Spleen (tissue), 7 donors: ENCODE measurements at regions not wholly inside any gene's neighbourhood (a gene's known extent, or its start where the extent isn't known, plus 50 kb on each side); places are given as distances from the start of the nearest gene placed in this dataset.

Source experiments
- CTCF ChIP-seq, 11 experiments: fragments of 200-600 bp in 7 of 11; fragments of 450-650 bp in 4 of 11; sonication (generic) in 4 of 11; IDR thresholded peaks in 8 of 11; conservative IDR thresholded peaks in 3 of 11; 1 replicate in 7 of 11; 2 replicates in 4 of 11; pipeline versions ENCODE4 v1.4.0 to v1.8.0; 2016 to 2021; ENCODE audit warnings: antibody characterized with exemption in 11 of 11, inconsistent platforms in 4 of 11, mild to moderate bottlenecking in 1 of 11
- POLR2A ChIP-seq, 3 donors: fragments of 450-650 bp; IDR thresholded peaks; one replicate each; pipeline ENCODE4 v1.5.1; 2017; ENCODE audit warnings: antibody characterized with exemption in 3 of 3, mild to moderate bottlenecking in 1 of 3
- POLR2AphosphoS5 ChIP-seq, 3 donors: sonication (generic); formaldehyde crosslinking; IDR thresholded peaks; one replicate each; pipeline ENCODE4 v1.5.1; 2017; ENCODE audit warnings: antibody characterized with exemption in 3 of 3
- donor health status: DM: no; HTN: no; CAD: no; lungs with moderate emphysema.
- donor health status: DM: no; HTN: no; CAD: no.
- donor health status: DM: no; HTN: no; CAD: no.

GRCh38 chr13:73129023-73129422 lies 70.2 kb downstream of the KLF5 start:
- TF ChIP-seq CTCF (IDR thresholded peaks at IDR 0.05 in 8 of 11, conservative IDR thresholded peaks at IDR 0.05 in 3 of 11) (no peak), POLR2A (IDR thresholded peaks at IDR 0.05) (no peak), POLR2AphosphoS5 (IDR thresholded peaks at IDR 0.05) (no peak)
